WTC11 (cell line): ENCODE measurements at regions not wholly inside any gene's neighbourhood (a gene's known extent, or its start where the extent isn't known, plus 50 kb on each side); places are given as distances from the start of the nearest gene placed in this dataset.

Experiments used
- ATAC-seq: fragments of 200-7000 bp; cut with Tn5 transposase; 2 replicates; pipeline ENCODE4 v1.10.0; 2021; ENCODE audit warnings: mild to moderate bottlenecking, moderate library complexity
- CTCF ChIA-PET: fragments of 300-600 bp; sonication (Branson Sonifier 250); formaldehyde crosslinking; loops from one replicate; lab custom pipeline; 2021; ENCODE audit warnings: antibody characterized with exemption; lab: Charles Lee
- POLR2A ChIA-PET: fragments of 350-600 bp; sonication (Branson Sonifier 250); formaldehyde crosslinking; loops from one replicate; lab custom pipeline; 2021; ENCODE audit warnings: antibody characterized with exemption; lab: Charles Lee
- DNase-seq: peaks from one replicate; pipeline ENCODE4 v3.0.0; 2021; ENCODE audit warnings: low spot score
- H3K27ac Mint-ChIP-seq: 2 replicates; pipeline ENCODE4 v1.8.0; 2021; ENCODE audit warnings: mixed read lengths
- H3K27me3 Mint-ChIP-seq: 2 replicates; pipeline ENCODE4 v1.8.0; 2021; ENCODE audit warnings: low read depth, mild to moderate bottlenecking, moderate library complexity, mixed read lengths
- H3K36me3 Mint-ChIP-seq: 2 replicates; pipeline ENCODE4 v1.8.0; 2021; ENCODE audit warnings: mixed read lengths
- H3K4me1 Mint-ChIP-seq: 2 replicates; pipeline ENCODE4 v1.8.0; 2022; ENCODE audit warnings: mixed read lengths
- H3K4me3 Mint-ChIP-seq: 2 replicates; pipeline ENCODE4 v1.8.0; 2021; ENCODE audit warnings: mild to moderate bottlenecking, moderate library complexity, mixed read lengths
- H3K9me3 Mint-ChIP-seq: 2 replicates; pipeline ENCODE4 v1.8.0; 2021; ENCODE audit warnings: mixed read lengths
- EMX1 ChIP-seq: fragments of 250-450 bp; sonication (Bioruptor Pico); IDR thresholded peaks from 2 replicates; pipeline ENCODE4 v1.8.0; 2021; ENCODE audit warnings: mild to moderate bottlenecking
- FOXK1 ChIP-seq: sonication (generic); formaldehyde crosslinking; IDR thresholded peaks from 2 replicates; pipeline ENCODE4 v1.8.0; 2022; ENCODE audit warnings: mild to moderate bottlenecking, moderate library complexity, missing genetic modification reagents
- GRHL2 ChIP-seq: fragments of 250-450 bp; sonication (Bioruptor Pico); IDR thresholded peaks from 2 replicates; pipeline ENCODE4 v1.8.0; 2022; ENCODE audit warnings: mild to moderate bottlenecking, moderate library complexity; ENCODE audit not compliant: insufficient replicate concordance, severe bottlenecking
- JAZF1 ChIP-seq: fragments of 250-450 bp; sonication (Bioruptor Pico); IDR thresholded peaks from 2 replicates; pipeline ENCODE4 v1.9.0; 2021; ENCODE audit warnings: moderate library complexity, mild to moderate bottlenecking, inconsistent platforms
- NFE2L1 ChIP-seq: sonication (generic); formaldehyde crosslinking; IDR thresholded peaks from 2 replicates; pipeline ENCODE4 v1.8.1; 2023; ENCODE audit warnings: missing genetic modification reagents
- NR3C1 ChIP-seq: sonication (generic); formaldehyde crosslinking; conservative IDR thresholded peaks from 2 replicates; pipeline ENCODE4 v1.8.1; 2023; ENCODE audit warnings: low read depth, mild to moderate bottlenecking, missing genetic modification reagents
- RORB ChIP-seq: fragments of 250-450 bp; sonication (Bioruptor Pico); IDR thresholded peaks from 2 replicates; pipeline ENCODE4 v1.9.0; 2021; ENCODE audit warnings: mild to moderate bottlenecking
- TP53 ChIP-seq: sonication (generic); formaldehyde crosslinking; IDR thresholded peaks from 2 replicates; pipeline ENCODE4 v1.8.1; 2023; ENCODE audit warnings: mild to moderate bottlenecking, missing genetic modification reagents
- ZNF121 ChIP-seq: sonication (generic); formaldehyde crosslinking; IDR thresholded peaks from 2 replicates; pipeline ENCODE4 v1.8.0; 2023; ENCODE audit warnings: missing genetic modification reagents
- TF ChIP-seq, protein P1 (sequence below): sonication (generic); formaldehyde crosslinking; IDR thresholded peaks from 2 replicates; pipeline ENCODE4 v1.8.0; 2022; ENCODE audit warnings: mild to moderate bottlenecking, missing genetic modification reagents
- TF ChIP-seq, protein P2 (sequence below): sonication (generic); formaldehyde crosslinking; IDR thresholded peaks from 2 replicates; pipeline ENCODE4 v1.8.1; 2023; ENCODE audit warnings: mild to moderate bottlenecking, missing genetic modification reagents, moderate library complexity
- TF ChIP-seq, protein P3 (sequence below): fragments of 250-450 bp; sonication (Bioruptor Pico); IDR thresholded peaks from 2 replicates; pipeline ENCODE4 v1.9.0; 2021; ENCODE audit warnings: moderate library complexity, mild to moderate bottlenecking, inconsistent platforms, borderline replicate concordance
- TF ChIP-seq, protein P4 (sequence below): sonication (generic); formaldehyde crosslinking; IDR thresholded peaks from 2 replicates; pipeline ENCODE4 v1.8.1; 2023; ENCODE audit warnings: mild to moderate bottlenecking, missing genetic modification reagents
- TF ChIP-seq, protein P5 (sequence below): sonication (generic); formaldehyde crosslinking; IDR thresholded peaks from 2 replicates; pipeline ENCODE4 v1.8.1; 2023; ENCODE audit warnings: mild to moderate bottlenecking, missing genetic modification reagents, moderate library complexity
- TF ChIP-seq, protein P6 (sequence below): fragments of 250-450 bp; sonication (Bioruptor Pico); IDR thresholded peaks from 2 replicates; pipeline ENCODE4 v1.9.0; 2021; ENCODE audit warnings: mild to moderate bottlenecking, borderline replicate concordance
- TF ChIP-seq, protein P7 (sequence below): fragments of 250-450 bp; sonication (Bioruptor Pico); IDR thresholded peaks from 2 replicates; pipeline ENCODE4 v1.8.0; 2021; ENCODE audit warnings: mild to moderate bottlenecking
- TF ChIP-seq, protein P8 (sequence below): sonication (generic); formaldehyde crosslinking; IDR thresholded peaks from 2 replicates; pipeline ENCODE4 v1.8.0; 2022; ENCODE audit warnings: missing genetic modification reagents

DNA sequence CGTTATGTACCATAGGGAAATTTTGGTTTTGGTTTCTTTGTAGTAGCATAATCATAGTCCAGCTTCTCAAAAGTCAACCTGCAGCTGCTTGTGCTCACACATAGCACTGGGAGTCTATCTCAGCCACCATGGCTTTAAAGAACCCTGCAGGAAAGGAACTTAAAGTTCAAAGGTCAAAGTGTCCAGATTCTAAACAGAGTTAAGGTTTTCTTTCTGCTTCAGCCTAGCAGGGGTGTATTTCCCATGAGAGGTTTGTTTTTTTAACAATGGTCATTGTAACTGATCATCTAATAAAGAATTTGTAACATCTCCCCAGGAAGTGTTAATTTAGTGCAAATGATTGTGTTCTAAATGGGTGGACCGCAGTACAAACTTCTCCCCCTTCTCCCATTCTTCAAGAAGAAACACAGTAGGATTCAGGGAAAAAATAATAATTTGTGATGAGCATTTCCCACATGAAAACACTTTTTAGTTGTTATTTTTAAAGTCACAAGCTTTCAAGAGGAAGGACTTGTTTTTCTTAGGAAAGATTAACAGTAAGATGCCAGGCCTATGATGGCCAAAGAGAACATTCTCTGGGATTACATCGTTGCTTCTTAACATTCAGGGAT is 168.0 kb downstream of the EFNB2 start:
- ChIA-PET POLR2A (no interaction called here), CTCF (no interaction called here)
- Mint-ChIP-seq H3K9me3 (peaks cover 16% of the 10 kb centered on the region), H3K27me3 (no peaks in the 10 kb centered on the region), H3K36me3 (peaks cover 7% of the 10 kb centered on the region), H3K27ac (no peak overlapping the region), H3K4me1 (peaks cover 16% of the 10 kb centered on the region), H3K4me3 (no peak overlapping the region)
- DNase-seq (no peak), ATAC-seq (no peak)
- TF ChIP-seq, protein P1, sequence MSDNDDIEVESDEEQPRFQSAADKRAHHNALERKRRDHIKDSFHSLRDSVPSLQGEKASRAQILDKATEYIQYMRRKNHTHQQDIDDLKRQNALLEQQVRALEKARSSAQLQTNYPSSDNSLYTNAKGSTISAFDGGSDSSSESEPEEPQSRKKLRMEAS (CRISPR knock-in tag), result no peak
- TF ChIP-seq JAZF1 (CRISPR knock-in tag), result no peak
- TF ChIP-seq, protein P2, sequence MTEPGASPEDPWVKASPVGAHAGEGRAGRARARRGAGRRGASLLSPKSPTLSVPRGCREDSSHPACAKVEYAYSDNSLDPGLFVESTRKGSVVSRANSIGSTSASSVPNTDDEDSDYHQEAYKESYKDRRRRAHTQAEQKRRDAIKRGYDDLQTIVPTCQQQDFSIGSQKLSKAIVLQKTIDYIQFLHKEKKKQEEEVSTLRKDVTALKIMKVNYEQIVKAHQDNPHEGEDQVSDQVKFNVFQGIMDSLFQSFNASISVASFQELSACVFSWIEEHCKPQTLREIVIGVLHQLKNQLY (CRISPR knock-in tag), result no peak
- TF ChIP-seq FOXK1 (CRISPR knock-in tag), result no peak
- TF ChIP-seq ZNF121 (CRISPR knock-in tag), result no peak
- no peak for TF ChIP-seq RORB
- TF ChIP-seq GRHL2 (CRISPR knock-in tag), result no peak
- TF ChIP-seq NR3C1 (CRISPR knock-in tag), result no peak
- TF ChIP-seq, protein P3, sequence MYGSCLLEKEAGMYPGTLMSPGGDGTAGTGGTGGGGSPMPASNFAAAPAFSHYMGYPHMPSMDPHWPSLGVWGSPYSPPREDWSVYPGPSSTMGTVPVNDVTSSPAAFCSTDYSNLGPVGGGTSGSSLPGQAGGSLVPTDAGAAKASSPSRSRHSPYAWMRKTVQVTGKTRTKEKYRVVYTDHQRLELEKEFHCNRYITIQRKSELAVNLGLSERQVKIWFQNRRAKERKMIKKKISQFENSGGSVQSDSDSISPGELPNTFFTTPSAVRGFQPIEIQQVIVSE (CRISPR knock-in tag), result no peak
- no peak for TF ChIP-seq TP53 (CRISPR knock-in tag)
- TF ChIP-seq, protein P4, sequence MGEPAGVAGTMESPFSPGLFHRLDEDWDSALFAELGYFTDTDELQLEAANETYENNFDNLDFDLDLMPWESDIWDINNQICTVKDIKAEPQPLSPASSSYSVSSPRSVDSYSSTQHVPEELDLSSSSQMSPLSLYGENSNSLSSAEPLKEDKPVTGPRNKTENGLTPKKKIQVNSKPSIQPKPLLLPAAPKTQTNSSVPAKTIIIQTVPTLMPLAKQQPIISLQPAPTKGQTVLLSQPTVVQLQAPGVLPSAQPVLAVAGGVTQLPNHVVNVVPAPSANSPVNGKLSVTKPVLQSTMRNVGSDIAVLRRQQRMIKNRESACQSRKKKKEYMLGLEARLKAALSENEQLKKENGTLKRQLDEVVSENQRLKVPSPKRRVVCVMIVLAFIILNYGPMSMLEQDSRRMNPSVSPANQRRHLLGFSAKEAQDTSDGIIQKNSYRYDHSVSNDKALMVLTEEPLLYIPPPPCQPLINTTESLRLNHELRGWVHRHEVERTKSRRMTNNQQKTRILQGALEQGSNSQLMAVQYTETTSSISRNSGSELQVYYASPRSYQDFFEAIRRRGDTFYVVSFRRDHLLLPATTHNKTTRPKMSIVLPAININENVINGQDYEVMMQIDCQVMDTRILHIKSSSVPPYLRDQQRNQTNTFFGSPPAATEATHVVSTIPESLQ (CRISPR knock-in tag), result no peak
- TF ChIP-seq, protein P5, sequence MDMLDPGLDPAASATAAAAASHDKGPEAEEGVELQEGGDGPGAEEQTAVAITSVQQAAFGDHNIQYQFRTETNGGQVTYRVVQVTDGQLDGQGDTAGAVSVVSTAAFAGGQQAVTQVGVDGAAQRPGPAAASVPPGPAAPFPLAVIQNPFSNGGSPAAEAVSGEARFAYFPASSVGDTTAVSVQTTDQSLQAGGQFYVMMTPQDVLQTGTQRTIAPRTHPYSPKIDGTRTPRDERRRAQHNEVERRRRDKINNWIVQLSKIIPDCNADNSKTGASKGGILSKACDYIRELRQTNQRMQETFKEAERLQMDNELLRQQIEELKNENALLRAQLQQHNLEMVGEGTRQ (CRISPR knock-in tag), result no peak
- no peak for TF ChIP-seq NFE2L1 (CRISPR knock-in tag)
- TF ChIP-seq EMX1, result no peak
- TF ChIP-seq, protein P6, sequence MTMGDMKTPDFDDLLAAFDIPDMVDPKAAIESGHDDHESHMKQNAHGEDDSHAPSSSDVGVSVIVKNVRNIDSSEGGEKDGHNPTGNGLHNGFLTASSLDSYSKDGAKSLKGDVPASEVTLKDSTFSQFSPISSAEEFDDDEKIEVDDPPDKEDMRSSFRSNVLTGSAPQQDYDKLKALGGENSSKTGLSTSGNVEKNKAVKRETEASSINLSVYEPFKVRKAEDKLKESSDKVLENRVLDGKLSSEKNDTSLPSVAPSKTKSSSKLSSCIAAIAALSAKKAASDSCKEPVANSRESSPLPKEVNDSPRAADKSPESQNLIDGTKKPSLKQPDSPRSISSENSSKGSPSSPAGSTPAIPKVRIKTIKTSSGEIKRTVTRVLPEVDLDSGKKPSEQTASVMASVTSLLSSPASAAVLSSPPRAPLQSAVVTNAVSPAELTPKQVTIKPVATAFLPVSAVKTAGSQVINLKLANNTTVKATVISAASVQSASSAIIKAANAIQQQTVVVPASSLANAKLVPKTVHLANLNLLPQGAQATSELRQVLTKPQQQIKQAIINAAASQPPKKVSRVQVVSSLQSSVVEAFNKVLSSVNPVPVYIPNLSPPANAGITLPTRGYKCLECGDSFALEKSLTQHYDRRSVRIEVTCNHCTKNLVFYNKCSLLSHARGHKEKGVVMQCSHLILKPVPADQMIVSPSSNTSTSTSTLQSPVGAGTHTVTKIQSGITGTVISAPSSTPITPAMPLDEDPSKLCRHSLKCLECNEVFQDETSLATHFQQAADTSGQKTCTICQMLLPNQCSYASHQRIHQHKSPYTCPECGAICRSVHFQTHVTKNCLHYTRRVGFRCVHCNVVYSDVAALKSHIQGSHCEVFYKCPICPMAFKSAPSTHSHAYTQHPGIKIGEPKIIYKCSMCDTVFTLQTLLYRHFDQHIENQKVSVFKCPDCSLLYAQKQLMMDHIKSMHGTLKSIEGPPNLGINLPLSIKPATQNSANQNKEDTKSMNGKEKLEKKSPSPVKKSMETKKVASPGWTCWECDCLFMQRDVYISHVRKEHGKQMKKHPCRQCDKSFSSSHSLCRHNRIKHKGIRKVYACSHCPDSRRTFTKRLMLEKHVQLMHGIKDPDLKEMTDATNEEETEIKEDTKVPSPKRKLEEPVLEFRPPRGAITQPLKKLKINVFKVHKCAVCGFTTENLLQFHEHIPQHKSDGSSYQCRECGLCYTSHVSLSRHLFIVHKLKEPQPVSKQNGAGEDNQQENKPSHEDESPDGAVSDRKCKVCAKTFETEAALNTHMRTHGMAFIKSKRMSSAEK (CRISPR knock-in tag), result no peak
- TF ChIP-seq, protein P7, sequence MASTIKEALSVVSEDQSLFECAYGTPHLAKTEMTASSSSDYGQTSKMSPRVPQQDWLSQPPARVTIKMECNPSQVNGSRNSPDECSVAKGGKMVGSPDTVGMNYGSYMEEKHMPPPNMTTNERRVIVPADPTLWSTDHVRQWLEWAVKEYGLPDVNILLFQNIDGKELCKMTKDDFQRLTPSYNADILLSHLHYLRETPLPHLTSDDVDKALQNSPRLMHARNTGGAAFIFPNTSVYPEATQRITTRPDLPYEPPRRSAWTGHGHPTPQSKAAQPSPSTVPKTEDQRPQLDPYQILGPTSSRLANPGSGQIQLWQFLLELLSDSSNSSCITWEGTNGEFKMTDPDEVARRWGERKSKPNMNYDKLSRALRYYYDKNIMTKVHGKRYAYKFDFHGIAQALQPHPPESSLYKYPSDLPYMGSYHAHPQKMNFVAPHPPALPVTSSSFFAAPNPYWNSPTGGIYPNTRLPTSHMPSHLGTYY (CRISPR knock-in tag), result no peak
- TF ChIP-seq, protein P8, sequence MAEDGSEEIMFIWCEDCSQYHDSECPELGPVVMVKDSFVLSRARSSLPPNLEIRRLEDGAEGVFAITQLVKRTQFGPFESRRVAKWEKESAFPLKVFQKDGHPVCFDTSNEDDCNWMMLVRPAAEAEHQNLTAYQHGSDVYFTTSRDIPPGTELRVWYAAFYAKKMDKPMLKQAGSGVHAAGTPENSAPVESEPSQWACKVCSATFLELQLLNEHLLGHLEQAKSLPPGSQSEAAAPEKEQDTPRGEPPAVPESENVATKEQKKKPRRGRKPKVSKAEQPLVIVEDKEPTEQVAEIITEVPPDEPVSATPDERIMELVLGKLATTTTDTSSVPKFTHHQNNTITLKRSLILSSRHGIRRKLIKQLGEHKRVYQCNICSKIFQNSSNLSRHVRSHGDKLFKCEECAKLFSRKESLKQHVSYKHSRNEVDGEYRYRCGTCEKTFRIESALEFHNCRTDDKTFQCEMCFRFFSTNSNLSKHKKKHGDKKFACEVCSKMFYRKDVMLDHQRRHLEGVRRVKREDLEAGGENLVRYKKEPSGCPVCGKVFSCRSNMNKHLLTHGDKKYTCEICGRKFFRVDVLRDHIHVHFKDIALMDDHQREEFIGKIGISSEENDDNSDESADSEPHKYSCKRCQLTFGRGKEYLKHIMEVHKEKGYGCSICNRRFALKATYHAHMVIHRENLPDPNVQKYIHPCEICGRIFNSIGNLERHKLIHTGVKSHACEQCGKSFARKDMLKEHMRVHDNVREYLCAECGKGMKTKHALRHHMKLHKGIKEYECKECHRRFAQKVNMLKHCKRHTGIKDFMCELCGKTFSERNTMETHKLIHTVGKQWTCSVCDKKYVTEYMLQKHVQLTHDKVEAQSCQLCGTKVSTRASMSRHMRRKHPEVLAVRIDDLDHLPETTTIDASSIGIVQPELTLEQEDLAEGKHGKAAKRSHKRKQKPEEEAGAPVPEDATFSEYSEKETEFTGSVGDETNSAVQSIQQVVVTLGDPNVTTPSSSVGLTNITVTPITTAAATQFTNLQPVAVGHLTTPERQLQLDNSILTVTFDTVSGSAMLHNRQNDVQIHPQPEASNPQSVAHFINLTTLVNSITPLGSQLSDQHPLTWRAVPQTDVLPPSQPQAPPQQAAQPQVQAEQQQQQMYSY (CRISPR knock-in tag), result no peak
